GM06990 (cell line): ENCODE measurements at regions not wholly inside any gene's neighbourhood (a gene's known extent, or its start where the extent isn't known, plus 50 kb on each side); places are given as distances from the start of the nearest gene placed in this dataset.

Source experiments
- DNase-seq: peaks from one replicate; pipeline ENCODE4 v3.0.0-alpha.2; 2011; ENCODE audit not compliant: insufficient read length; ENCODE audit errors: extremely low read depth
- H3K27me3 ChIP-seq: replicated peaks from 2 replicates; pipeline ENCODE4 v1.6.0; 2011; ENCODE audit warnings: low read length; ENCODE audit not compliant: control insufficient read depth, insufficient read depth
- H3K36me3 ChIP-seq: 2 replicates; pipeline ENCODE4 v1.5.1; 2011; ENCODE audit warnings: low read length; ENCODE audit not compliant: control insufficient read depth, insufficient read depth
- H3K4me3 ChIP-seq: replicated peaks from 2 replicates; pipeline ENCODE4 v1.5.1; 2011; ENCODE audit warnings: low read depth, mild to moderate bottlenecking, control low read depth, low read length
- CTCF ChIP-seq: IDR thresholded peaks from 2 replicates; pipeline ENCODE4 v1.5.1; 2011; ENCODE audit warnings: low read length, control low read depth, mild to moderate bottlenecking, inconsistent platforms; ENCODE audit not compliant: insufficient read depth, poor library complexity, severe bottlenecking

GRCh38 chr6:85747666-85748065 is 105.0 kb upstream of the SYNCRIP start:
- Histone ChIP-seq H3K4me3 (no peak overlapping the region), H3K27me3 (no peaks in the 10 kb centered on the region), H3K36me3 (no peaks in the 10 kb centered on the region)
- no peak for TF ChIP-seq CTCF
- DNase-seq, result no peak

GRCh38 chr6:85747093-85747492 is 104.4 kb upstream of the SYNCRIP start:
- DNase-seq, result no peak
- no peaks in the 10 kb centered on the region for H3K36me3 ChIP-seq
- TF ChIP-seq CTCF, result no peak
- H3K4me3 ChIP-seq, result no peak overlapping the region
- no peaks in the 10 kb centered on the region for H3K27me3 ChIP-seq

GRCh38 chr6:85744433-85744970 is 101.8 kb upstream of the SYNCRIP start:
- Histone ChIP-seq H3K27me3 (no peaks in the 10 kb centered on the region), H3K4me3 (no peak overlapping the region), H3K36me3 (no peaks in the 10 kb centered on the region)
- no peak for TF ChIP-seq CTCF
- DNase-seq, result no peak

- no peak for TF ChIP-seq CTCF
- no peak for DNase-seq
- Histone ChIP-seq H3K36me3 (no peaks in the 10 kb centered on the region), H3K4me3 (no peak overlapping the region), H3K27me3 (no peaks in the 10 kb centered on the region)
Measured at GRCh38 chr6:85726206-85726605, 83.5 kb upstream of the SYNCRIP start.

- no peak for TF ChIP-seq CTCF
- H3K36me3 ChIP-seq, result no peaks in the 10 kb centered on the region
- H3K4me3 ChIP-seq, result no peak overlapping the region
- H3K27me3 ChIP-seq, result no peaks in the 10 kb centered on the region; the same call in 1 of the 2 replicates
- DNase-seq, result no peak
Measured at GRCh38 chr6:85715797-85716196, 73.1 kb upstream of the SYNCRIP start.
